Peyer's patch (tissue), 4 donors: ENCODE measurements at regions not wholly inside any gene's neighbourhood (a gene's known extent, or its start where the extent isn't known, plus 50 kb on each side); places are given as distances from the start of the nearest gene placed in this dataset.

Experiments
- POLR2A ChIP-seq, 2 donors: fragments of 450-650 bp; IDR thresholded peaks; one replicate each; pipeline ENCODE4 v1.5.1; 2017; ENCODE audit warnings: antibody characterized with exemption in 2 of 2, mild to moderate bottlenecking in 2 of 2, moderate library complexity in 2 of 2
- TF ChIP-seq, protein P1 (sequence below), 6 experiments: fragments of 450-650 bp in 4 of 6; fragments of 200-600 bp in 2 of 6; sonication (generic) in 1 of 6; IDR thresholded peaks; one replicate each; pipeline ENCODE4 v1.5.1; 2017 to 2019; ENCODE audit warnings: antibody characterized with exemption in 6 of 6, mild to moderate bottlenecking in 3 of 6, moderate library complexity in 1 of 6

DNA sequence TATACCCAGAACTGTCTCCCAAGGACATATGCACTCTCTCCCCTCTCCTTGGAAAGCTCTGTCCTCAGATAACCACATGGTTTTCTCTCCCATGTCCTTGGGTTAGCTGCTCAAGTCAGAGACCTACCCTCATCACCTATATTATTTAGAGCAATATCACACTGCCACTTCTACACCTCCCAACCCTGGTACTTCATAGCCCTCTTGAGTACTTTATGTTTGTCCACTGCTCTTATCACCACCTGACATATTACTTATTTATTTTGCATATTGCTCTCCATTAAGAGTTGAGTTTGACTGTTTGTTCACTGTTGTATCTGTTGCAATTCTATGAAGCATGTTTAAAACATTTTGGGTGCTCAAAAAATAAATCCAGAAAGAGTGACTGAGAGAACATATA lies 126.3 kb upstream of the ATP1B1 start:
- TF ChIP-seq, protein P1, sequence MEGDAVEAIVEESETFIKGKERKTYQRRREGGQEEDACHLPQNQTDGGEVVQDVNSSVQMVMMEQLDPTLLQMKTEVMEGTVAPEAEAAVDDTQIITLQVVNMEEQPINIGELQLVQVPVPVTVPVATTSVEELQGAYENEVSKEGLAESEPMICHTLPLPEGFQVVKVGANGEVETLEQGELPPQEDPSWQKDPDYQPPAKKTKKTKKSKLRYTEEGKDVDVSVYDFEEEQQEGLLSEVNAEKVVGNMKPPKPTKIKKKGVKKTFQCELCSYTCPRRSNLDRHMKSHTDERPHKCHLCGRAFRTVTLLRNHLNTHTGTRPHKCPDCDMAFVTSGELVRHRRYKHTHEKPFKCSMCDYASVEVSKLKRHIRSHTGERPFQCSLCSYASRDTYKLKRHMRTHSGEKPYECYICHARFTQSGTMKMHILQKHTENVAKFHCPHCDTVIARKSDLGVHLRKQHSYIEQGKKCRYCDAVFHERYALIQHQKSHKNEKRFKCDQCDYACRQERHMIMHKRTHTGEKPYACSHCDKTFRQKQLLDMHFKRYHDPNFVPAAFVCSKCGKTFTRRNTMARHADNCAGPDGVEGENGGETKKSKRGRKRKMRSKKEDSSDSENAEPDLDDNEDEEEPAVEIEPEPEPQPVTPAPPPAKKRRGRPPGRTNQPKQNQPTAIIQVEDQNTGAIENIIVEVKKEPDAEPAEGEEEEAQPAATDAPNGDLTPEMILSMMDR (IDR thresholded peaks at IDR 0.05), result no peak
- no peak for TF ChIP-seq POLR2A (IDR thresholded peaks at IDR 0.05)
